ENCODE measurements at regions not wholly inside any gene's neighbourhood (a gene's known extent, or its start where the extent isn't known, plus 50 kb on each side); places are given as distances from the start of the nearest gene placed in this dataset.
"Not testable (repeated sequence)": the region's sequence is repeated elsewhere in the genome, so short reads cannot be mapped to it uniquely, and the experiment has no call there.

DNA sequence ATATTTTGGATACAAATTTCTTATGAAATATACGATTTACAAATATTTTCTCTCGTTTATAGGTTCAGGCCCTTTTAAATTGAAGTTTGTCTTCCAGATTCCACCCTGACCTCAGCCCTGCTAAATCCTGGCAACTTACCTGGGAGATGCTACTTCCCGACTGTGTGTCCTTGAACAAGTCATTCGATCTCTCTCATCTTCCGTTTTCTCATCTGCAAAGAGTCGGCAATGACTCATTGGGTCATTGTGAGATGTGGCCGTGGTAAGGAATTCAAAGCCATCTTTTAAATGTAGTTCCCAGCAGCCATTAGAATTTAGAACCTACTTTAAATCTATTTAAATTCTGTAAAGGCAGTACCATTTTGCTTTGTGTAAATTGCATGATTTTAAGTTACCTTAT, 72.5 kb downstream of the LHX2 start:
- DNase-seq, result no peak
- intact Hi-C loops (cut with DNase I), result no loop called here

DNA sequence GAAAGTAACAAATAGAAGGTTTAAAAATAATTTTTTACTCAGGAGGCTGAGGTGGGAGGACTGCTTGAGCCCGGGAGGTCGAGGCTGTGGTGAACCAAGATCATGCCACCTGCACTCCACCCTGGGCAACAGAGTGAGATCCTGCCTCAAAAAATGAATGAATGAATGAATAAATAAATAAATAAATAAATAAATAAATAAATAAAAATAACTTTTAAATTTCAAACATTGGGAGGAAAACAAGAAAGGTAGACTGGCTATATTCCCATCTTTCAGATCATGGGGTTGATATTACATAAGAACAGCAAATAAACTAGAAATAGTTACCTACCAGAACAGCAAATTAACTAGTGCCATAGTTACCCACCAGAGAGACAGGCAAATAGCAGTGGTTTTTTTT, 75.7 kb downstream of the LHX2 start:
- intact Hi-C loops (cut with DNase I), result no loop called here
- peak in 1 of 10 donors; percentile 40 for DNase-seq

DNA sequence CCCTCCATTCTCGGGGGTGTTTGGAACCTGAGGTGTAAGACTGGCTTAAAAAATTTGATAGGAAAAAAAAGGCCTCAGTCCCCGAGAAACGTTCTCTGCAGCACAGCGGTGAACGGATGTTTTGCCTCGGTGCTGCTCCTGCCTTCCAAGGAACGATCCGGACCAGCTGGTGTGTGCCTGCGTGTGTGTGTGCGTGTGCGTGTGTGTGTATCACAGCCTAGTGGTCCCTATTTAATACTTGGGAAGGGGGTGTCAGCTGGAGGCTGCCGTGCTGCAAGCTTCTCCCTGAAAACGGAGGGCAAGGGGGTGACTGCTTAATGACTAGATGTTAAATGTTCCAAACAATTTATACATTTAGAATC, 76.9 kb downstream of the LHX2 start:
- intact Hi-C loops (cut with DNase I), result no loop called here
- peak in 8 of 10 donors; percentile 28 to 89 (median 56) for DNase-seq

DNA sequence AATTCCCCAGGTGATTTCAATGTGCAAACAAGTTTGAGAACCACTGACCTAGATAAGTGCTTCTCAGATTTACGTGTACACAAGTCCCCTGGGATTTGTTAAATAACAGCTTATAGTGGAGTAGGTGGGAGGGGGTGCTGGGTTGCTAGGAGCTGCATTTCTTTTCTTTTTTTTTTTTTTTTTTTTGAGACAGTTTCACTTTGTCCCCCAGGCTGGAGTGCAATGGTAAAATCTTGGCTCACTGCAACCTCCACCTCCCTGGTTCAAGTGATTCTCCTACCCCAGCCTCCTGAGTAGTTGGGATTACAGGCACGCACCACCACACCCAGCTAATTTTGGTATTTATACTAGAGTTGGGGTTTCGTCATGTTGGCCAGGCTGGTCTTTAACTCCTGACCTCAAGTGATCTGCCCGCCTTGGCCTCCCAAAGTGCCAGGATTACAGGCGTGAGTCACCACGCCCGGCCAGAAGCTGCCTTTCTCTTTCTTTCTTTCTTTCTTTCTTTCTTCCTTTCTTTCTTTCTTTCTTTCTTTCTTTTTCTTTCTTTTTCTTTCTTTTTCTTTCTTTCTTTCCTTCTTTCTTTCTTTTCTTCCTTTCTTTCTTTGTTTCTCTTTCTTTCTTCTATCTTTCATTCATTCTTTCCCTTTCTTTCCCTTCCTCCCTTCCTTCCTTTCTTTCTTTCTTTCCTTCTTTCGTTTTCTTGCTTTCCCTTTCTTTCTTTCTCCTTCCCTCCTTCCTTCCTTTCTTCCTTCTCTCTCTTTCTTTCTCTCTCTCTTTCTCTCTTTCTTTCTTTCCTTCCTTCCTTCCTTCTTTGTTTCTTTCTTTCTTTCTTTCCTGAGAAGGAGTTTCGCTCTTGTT, 78.3 kb downstream of the LHX2 start:
- intact Hi-C loops (cut with DNase I), result not testable (repeated sequence)

DNA sequence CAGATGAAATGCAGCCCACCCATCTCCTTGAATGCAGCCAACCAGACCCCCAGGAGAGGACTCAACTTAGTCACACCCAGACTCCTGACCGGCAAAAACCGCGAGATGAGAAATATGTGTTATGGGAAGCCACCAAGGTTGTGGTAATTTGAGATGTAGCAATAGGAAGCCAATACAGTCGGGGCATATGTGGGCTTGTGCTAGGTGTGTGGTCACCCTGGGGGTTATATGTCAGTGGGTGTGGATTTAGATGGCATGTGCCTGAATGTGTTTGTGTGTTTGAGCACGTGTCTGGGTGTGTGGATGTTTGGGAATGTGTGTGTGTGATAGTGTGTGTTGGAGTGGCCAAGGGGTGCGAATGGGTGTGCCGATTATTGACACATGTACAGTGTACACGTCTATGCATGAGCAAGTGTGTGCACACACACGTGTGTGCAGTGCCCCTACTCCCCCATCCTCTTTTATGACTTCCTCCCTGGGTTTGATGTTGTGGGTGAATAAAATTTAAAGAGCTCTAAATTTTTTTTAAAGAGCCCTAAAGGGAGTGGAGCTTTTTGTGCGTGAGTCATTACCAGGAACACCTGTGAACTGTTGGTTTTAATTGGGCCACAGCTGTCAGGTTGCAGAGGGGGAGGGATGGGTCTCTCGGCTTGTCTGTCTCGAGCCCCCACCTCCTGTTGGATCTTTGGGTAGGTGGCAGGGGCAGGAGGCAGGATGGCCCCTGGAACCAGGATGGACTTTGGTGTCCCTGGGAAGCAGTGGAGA, 86.8 kb downstream of the LHX2 start:
- intact Hi-C loops (cut with DNase I), result no loop called here

More for the DNA sequence above, 78.3 kb downstream of the LHX2 start:
- DNase-seq, result peak in 2 of 10 donors; percentile 5 to 7

DNA sequence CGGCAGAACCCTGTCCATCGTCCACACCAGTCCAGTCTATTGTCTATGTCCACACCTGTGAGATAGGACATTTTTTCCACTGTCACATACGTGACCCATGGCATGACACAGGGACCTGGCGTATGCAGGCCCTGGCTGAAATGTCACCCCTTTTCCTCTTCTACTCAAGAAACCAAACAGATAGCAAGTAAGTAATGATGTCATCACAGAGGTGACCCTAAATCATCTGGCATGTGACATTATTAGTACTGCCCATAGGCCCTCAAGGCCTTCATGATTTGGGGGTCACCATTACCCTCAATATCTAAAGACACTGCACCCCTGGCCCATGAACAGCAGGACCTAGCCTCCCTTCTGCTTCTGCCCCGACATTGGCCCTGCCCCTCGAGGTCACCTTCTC, 88.3 kb downstream of the LHX2 start:
- peak in 1 of 10 donors; percentile 21 for DNase-seq
- intact Hi-C loops (cut with DNase I), result no loop called here

More for the DNA sequence above, 86.8 kb downstream of the LHX2 start:
- peak in 2 of 10 donors; percentile 5 to 14 for DNase-seq

DNA sequence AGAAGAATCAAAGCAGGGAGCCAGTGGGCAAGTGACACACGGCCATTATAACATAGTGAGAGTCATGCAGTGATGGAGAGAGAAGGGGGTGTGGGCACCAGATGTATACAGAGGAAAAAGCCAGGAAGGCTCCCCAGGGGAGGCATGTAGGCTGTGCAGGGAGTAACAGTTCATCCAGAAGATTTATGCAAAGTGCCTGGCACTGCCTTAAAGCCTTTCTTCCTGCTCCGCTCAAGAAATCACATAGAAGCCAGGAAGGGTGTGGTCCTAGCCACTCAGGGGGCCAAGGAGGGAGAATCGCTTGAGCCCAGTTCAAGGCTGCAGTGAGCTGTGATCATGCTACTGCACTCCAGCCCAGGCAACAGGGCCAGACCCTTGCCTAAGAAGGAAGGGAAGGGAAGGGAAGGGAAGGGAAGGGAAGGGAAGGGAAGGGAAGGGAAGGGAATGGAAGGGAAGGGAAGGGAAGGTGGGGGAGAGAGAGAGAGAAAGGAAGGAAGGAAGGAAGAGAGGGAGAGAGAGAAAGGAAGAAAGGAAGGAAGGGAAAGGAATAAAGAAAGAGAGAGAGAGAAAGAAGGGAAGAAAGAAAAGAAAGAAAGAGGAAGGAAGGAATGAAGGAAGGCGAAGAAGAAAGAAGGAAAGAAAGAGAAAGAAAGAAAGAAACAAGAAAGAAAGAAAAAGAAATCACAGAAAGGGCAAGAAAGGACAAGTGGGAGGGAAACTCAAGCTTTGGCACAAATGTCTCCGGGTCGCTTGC, 89.8 kb downstream of the LHX2 start:
- intact Hi-C loops (cut with DNase I), result no loop called here
- DNase-seq, result peak in 1 of 10 donors; percentile 33

DNA sequence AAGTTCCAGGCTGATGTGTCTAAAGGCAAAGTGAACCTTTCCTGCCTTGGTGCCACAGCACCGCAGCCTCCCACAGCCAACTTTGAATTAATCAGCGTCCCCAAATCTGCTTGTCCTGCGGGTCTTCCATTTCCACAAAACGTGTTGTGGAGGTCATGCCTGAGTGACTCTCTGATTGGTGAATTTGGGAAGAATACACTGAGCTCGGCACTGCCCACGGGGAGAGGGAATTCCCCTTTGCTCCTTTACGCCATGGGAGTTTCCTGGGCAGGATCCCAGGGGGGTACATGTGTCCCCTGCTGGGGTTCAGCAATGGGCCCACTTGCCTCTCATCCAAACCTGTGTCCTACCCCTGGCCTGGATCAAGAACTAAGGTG, 90.4 kb downstream of the LHX2 start:
- peak in 1 of 10 donors; percentile 22 for DNase-seq

DNA sequence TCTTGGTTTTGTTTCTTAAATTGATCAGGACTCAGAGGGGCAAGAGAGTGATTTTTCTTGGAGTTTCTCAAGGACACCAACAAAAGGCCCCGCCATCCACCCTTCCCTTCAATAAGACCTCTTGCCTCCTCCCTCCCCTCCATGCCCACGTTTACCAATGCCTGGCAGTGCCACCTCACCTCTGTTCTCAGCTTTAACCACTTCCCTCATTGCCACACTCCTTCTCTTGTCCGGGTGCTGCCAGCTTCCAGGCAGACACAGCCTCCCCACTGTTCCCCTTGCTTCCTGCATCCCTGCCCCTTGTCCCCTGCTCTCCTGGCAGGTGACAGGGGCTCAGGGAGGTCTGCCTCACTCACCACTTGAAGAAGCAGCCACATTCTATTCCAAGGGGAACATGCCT, 90.8 kb downstream of the LHX2 start:
- intact Hi-C loops (cut with DNase I), result no loop called here

More for the DNA sequence above, 90.4 kb downstream of the LHX2 start:
- intact Hi-C loops (cut with DNase I), result no loop called here

DNA sequence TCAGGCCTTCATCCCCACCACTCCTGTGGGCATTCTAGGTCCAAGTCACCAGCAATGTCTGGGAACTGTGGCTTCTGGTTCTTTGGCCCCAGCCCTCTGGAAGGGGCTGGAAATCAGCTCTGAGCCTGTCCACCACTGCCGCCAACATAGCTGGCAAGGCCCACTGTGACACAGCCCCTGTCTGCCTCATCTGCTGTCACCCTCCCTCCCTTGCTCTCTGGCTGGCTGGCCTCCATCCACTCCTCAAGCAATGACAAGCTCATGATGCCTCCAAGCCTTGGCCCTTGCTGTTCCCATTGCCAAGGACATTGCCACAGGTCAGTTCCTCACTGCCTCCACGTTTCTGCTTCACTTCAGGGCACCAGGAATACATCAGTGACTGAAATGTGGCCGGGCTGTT, 93.7 kb downstream of the LHX2 start:
- intact Hi-C loops (cut with DNase I), result no loop called here
- peak in 2 of 10 donors; percentile 8 to 30 for DNase-seq

More for the DNA sequence above, 90.8 kb downstream of the LHX2 start:
- peak in 1 of 10 donors; percentile 39 for DNase-seq

DNA sequence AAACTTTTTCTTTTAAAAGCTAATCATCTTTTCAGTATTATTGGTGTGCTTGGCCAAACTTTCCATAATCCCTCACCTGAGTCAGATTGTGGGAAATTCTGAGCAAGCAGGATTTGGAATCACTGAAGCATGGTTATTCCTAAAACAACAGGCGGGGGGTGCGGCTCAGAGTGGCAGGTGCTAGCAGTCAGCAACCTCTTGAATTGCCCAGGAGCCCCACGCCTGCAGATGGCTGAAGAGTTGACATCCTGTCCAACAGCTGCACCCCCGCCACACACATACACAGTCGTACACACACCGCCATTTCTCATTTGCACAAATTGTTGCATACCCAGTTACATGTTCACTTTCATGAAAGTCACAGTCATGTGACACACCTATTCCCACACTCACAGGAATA, 96.6 kb downstream of the LHX2 start:
- DNase-seq, result peak in 1 of 10 donors; percentile 72
- intact Hi-C loops (cut with DNase I), result no loop called here

DNA sequence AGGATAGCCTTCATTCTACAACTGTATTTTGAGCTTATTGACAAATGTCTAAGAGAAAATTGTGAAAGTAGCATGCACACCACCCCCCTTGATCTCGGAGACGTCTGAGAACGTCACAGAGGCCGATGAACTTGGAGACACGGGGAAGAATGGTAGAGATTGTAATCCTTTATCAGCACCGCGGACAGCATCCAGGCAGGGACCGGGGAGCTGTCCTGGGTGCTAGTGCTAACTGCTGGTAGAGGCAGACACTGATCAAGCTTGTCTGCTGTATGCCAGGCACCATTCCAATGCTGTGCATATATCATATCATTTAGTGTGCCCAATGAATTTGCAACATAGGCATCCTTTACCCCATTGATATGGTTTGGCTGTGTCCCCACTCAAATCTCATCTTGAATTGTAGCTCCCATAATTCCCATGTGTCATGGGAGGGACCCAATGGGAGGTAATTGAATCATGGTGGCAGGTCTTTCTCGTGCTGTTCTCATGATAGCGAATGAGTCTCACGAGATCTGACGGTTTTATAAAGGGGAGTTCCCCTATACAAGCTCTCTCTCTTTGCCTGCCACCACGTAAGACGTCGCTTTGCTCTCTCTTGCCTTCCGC, 98.8 kb downstream of the LHX2 start:
- intact Hi-C loops (cut with DNase I), result no loop called here
- DNase-seq, result peak in 5 of 10 donors; percentile 14 to 43 (median 25)

DNA sequence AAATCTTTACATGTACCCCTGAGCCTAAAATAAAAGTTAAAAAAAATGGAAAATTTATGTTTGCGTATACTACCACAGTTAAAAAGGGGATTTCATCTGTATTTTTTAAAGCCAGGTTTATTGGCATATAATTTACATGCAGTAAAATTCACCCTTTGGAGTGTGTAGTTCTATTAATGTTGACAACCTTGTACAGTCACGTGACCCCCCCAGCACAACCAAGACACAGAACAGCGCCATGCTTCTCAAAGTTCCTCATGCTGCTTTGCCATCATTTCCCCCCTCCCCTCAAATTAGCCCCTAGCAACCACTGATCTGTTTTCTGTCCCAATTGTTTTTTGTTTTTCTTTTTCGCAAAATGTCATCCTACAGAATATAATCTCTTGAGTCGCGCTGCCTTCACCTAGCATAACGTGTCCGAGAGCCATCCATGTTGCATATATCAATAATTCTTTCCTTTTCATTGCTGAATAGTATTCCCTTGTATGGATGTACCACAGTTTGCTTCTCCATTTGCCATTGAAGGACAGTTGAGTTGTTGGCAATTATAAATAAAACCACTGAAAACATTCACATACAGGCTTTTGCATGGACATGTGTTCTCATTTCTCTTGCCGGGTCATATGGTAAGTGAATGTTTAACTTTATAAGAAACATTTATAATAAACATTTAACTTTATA, 105.3 kb downstream of the LHX2 start:
- DNase-seq, result peak in 1 of 10 donors; percentile 0
- intact Hi-C loops (cut with DNase I), result no loop called here

DNA sequence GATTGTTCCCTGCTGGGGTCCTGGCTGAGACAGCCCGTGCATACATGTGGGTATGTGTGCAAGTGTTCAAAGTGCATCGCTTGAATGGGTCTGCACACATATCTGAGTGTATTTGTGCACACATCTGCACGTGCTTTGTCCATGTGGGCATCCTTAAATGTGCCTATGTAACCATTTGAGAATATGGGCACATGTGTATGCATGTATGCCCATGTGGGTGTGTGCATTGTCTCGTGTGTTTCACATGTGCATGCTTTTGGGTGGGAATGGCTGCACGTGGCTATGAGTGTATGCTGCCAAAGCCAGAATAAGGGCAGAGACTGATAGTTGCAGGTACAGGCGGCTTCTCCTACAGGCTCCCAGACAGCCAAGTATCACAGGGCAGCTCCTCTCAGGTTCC, 107.3 kb downstream of the LHX2 start:
- intact Hi-C loops (cut with DNase I), result no loop called here

DNA sequence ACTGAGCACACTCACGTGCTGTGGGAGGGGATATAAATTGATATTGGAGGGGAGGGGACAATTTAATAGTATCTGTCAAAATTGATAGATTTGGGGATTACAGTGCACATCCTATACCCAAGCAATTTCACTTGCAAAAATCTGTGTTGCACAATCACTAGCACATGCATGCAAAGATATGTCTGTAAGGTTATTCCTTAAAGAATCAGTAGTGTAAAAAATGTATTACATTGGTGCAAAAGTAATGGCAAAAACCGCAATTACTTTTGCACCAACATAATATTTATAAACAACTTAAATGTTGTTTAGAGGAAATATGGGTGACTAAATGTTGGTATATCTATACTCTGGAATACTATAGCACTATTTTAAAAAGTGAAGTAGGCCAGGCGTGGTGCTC, 108.7 kb downstream of the LHX2 start:
- intact Hi-C loops (cut with DNase I), result loop anchor here (10.0 kb wide), 1 partner anchor 205 kb away; no protein-coding TSS in a partner anchor
- DNase-seq, result peak in 1 of 10 donors; percentile 1

More for the DNA sequence above, 107.3 kb downstream of the LHX2 start:
- peak in 1 of 10 donors; percentile 11 for DNase-seq

DNA sequence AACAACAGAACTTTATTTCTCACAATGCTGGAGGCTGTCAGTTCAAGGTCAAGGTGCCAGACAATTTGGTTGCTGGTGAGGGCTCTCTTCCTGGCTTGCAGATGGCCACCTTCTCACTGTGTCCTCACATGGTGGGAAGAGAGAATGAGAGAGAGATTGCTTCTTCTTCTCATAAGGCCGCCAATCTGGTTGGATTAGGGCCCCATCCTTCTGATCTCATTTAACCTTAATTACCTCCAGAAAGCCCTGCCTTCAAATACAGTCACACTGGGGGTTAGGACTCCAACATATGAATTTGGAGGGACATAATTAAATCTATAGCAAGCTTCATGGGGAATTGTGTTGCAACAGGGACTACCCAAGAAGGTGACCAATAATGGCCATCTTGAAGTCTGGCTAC, 110.2 kb downstream of the LHX2 start:
- intact Hi-C loops (cut with DNase I), result loop anchor here (10.0 kb wide), 1 partner anchor 203 kb away; no protein-coding TSS in a partner anchor
- DNase-seq, result peak in 1 of 10 donors; percentile 9

DNA sequence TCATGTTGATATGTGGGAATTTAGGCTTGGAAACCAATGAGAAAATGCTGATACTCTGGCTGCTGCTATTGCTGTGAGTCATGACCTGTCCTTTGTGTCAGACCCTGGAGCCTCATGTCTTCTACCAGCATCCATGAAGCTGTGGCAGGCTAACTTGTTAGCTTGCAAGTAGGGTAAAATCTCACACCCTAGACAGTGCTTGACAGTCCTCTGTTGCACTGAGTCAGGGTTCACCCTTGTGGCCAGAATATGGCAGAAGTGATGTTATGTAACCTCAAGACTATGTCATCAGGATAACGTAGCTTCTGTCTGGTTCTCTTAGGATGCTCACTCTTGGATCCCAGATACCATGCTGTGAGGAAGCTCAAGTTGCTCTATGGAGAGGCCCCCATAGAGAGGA, 110.8 kb downstream of the LHX2 start:
- intact Hi-C loops (cut with DNase I), result loop anchor here (10.0 kb wide), 1 partner anchor 202 kb away; no protein-coding TSS in a partner anchor
- no peak for DNase-seq

DNA sequence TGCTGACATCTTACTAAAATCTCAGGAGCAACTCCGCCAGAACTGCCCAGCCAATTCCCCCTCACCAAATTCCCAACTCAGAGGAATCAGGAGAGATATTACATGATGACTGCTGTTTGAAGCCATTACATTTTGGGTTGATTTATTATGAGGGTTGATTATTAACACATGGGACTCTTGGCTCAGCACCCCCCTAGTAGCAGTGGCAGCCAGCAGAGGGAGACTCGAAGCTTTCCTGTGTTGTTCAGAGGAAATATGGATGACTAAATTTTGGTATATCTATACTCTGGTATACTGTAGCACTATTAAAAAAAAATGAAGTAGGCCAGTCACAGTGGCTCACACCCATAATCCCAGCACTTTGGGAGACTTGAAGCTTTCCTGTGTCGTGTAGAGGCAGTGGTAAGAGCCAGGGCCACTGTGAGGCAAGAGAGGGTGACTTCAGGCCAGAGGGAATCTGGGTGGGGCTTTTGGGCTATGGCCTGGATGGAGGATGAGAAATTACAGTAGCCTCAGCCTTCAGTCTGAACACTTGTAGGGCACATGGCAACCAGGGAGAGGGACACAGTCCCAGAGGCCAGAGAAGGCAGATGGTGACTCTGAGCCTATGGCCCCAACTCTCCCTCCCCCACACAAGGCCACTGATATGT, 111.4 kb downstream of the LHX2 start:
- intact Hi-C loops (cut with DNase I), result loop anchor here (10.0 kb wide), 1 partner anchor 202 kb away; no protein-coding TSS in a partner anchor
- no peak for DNase-seq

DNA sequence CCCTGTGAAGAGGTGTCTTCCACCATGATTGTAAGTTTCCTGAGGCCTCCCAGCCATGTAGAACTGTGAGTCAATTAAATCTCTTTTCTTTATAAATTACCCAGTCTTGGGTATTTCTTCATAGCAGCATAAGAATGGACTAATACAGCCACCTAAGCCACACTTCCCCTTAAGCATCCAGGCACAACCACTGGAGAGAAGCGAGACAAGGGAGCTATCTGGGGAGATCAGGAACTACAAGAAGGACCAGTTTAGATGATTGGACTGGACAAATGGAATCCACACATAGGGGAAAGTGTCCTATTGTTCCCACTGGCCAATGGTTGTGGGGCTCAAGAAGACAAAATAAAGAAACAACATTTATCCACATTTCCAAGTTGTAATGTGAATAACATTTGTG, 112.1 kb downstream of the LHX2 start:
- not testable (repeated sequence) for DNase-seq
- intact Hi-C loops (cut with DNase I), result loop anchor here (10.0 kb wide), 1 partner anchor 201 kb away; no protein-coding TSS in a partner anchor

Data from posterior cingulate gyrus (tissue), 11 donors.